NCI-H146 (cell line): ENCODE measurements at regions not wholly inside any gene's neighbourhood (a gene's known extent, or its start where the extent isn't known, plus 50 kb on each side); places are given as distances from the start of the nearest gene placed in this dataset.
"Not testable (repeated sequence)": the region's sequence is repeated elsewhere in the genome, so short reads cannot be mapped to it uniquely, and the experiment has no call there.

Experiments used
- DNase-seq: peaks from one replicate; lab custom pipeline; 2025; lab: John Stamatoyannopoulos, UW

GRCh38 chr5:89208811-89209210 lies 325.8 kb upstream of the MEF2C start:
- no peak for DNase-seq

GRCh38 chr5:89208392-89208791 lies 325.4 kb upstream of the MEF2C start:
- DNase-seq = no peak

- no peak for DNase-seq
Observed at GRCh38 chr5:89204756-89205155, 321.8 kb upstream of the MEF2C start.

- no peak for DNase-seq
Observed at GRCh38 chr5:89203611-89204010, 320.6 kb upstream of the MEF2C start.

- no peak for DNase-seq
Observed at GRCh38 chr5:89200899-89201298, 317.9 kb upstream of the MEF2C start.

GRCh38 chr5:89199306-89199705 lies 316.3 kb upstream of the MEF2C start:
- DNase-seq = no peak

GRCh38 chr5:89191374-89191773 lies 308.4 kb upstream of the MEF2C start:
- DNase-seq = no peak

- DNase-seq = no peak
Observed at GRCh38 chr5:89190515-89191265, 307.7 kb upstream of the MEF2C start.

- DNase-seq = peak; percentile 5
Observed at GRCh38 chr5:89187883-89188465, 305.0 kb upstream of the MEF2C start.

- DNase-seq = no peak
Observed at GRCh38 chr5:89187268-89187667, 304.3 kb upstream of the MEF2C start.

GRCh38 chr5:89181546-89181945 lies 298.6 kb upstream of the MEF2C start:
- no peak for DNase-seq

GRCh38 chr5:89179731-89180130 lies 296.7 kb upstream of the MEF2C start:
- no peak for DNase-seq

- DNase-seq = no peak
Observed at GRCh38 chr5:89178541-89178940, 295.6 kb upstream of the MEF2C start.

- no peak for DNase-seq
Observed at GRCh38 chr5:89173528-89173927, 290.5 kb upstream of the MEF2C start.

GRCh38 chr5:89168766-89169165 lies 285.8 kb upstream of the MEF2C start:
- no peak for DNase-seq

- DNase-seq = not testable (repeated sequence)
Observed at GRCh38 chr5:89164703-89165102, 281.7 kb upstream of the MEF2C start.

- DNase-seq = no peak
Observed at GRCh38 chr5:89156226-89156625, 273.2 kb upstream of the MEF2C start.

- no peak for DNase-seq
Observed at GRCh38 chr5:89147031-89147430, 264.0 kb upstream of the MEF2C start.

- DNase-seq = no peak
Observed at GRCh38 chr5:89137148-89137547, 254.2 kb upstream of the MEF2C start.

- DNase-seq = no peak
Observed at GRCh38 chr5:89133975-89134374, 251.0 kb upstream of the MEF2C start.

- DNase-seq = no peak
Observed at GRCh38 chr5:89133129-89133528, 250.1 kb upstream of the MEF2C start.

GRCh38 chr5:89130851-89131250 lies 247.9 kb upstream of the MEF2C start:
- no peak for DNase-seq

- DNase-seq = no peak
Observed at GRCh38 chr5:89129941-89130340, 247.0 kb upstream of the MEF2C start.
